HAP-1 (cell line): ENCODE measurements at regions not wholly inside any gene's neighbourhood (a gene's known extent, or its start where the extent isn't known, plus 50 kb on each side); places are given as distances from the start of the nearest gene placed in this dataset.

Experiments
- DNase-seq, 2 experiments: peaks; one replicate each; pipeline ENCODE4 v3.0.0-alpha.2; 2016 to 2020; ENCODE audit warnings: low spot score in 2 of 2
- H3K27me3 ChIP-seq: fragments of 250-450 bp; sonication (Bioruptor Pico); 2 replicates; pipeline ENCODE4 v1.5.1; 2020; ENCODE audit warnings: low read depth, mild to moderate bottlenecking, moderate library complexity
- H3K36me3 ChIP-seq: fragments of 250-450 bp; sonication (Bioruptor Pico); replicated peaks from 2 replicates; pipeline ENCODE4 v1.5.1; 2020; ENCODE audit warnings: mild to moderate bottlenecking
- H3K4me1 ChIP-seq: fragments of 250-450 bp; sonication (Bioruptor Pico); 2 replicates; pipeline ENCODE4 v1.5.1; 2020; ENCODE audit warnings: mild to moderate bottlenecking
- H3K4me3 ChIP-seq: fragments of 250-450 bp; sonication (Bioruptor Pico); 2 replicates; pipeline ENCODE4 v1.5.1; 2020; ENCODE audit warnings: mild to moderate bottlenecking, moderate library complexity
- H3K9me3 ChIP-seq: fragments of 250-450 bp; sonication (Bioruptor Pico); 2 replicates; pipeline ENCODE4 v1.5.1; 2020; ENCODE audit warnings: mild to moderate bottlenecking, moderate library complexity
- in situ Hi-C: fragments of 300-500 bp; cut with MboI; formaldehyde crosslinking; loops from 3 replicates; pipeline ENCODE4 v1.14.3; 2020; ENCODE audit warnings: low sequenced_read_pairs, inconsistent platforms, mixed read lengths

GRCh38 chr6:146949425-146949824 is 254.8 kb upstream of the STXBP5 start:
- H3K4me3 ChIP-seq = no peak overlapping the region
- H3K9me3 ChIP-seq = no peaks in the 10 kb centered on the region
- no peaks in the 10 kb centered on the region for H3K4me1 ChIP-seq
- no peak for DNase-seq
- no peaks in the 10 kb centered on the region for H3K27me3 ChIP-seq
- H3K36me3 ChIP-seq = no peaks in the 10 kb centered on the region
- in situ Hi-C loops = no loop called here

GRCh38 chr6:146950351-146950835 is 253.8 kb upstream of the STXBP5 start:
- no peaks in the 10 kb centered on the region for H3K9me3 ChIP-seq
- in situ Hi-C loops = no loop called here
- H3K36me3 ChIP-seq = no peaks in the 10 kb centered on the region
- no peak overlapping the region for H3K4me3 ChIP-seq
- DNase-seq = no peak
- no peaks in the 10 kb centered on the region for H3K4me1 ChIP-seq
- H3K27me3 ChIP-seq = no peaks in the 10 kb centered on the region

GRCh38 chr6:146955570-146955969 is 248.6 kb upstream of the STXBP5 start:
- DNase-seq = no peak
- no peak overlapping the region for H3K4me3 ChIP-seq
- in situ Hi-C loops = no loop called here
- H3K4me1 ChIP-seq = no peaks in the 10 kb centered on the region
- H3K27me3 ChIP-seq = no peaks in the 10 kb centered on the region
- no peaks in the 10 kb centered on the region for H3K36me3 ChIP-seq
- no peaks in the 10 kb centered on the region for H3K9me3 ChIP-seq

GRCh38 chr6:146957181-146958093 is 246.8 kb upstream of the STXBP5 start:
- in situ Hi-C loops = no loop called here
- DNase-seq = no peak

GRCh38 chr6:146961831-146962230 is 242.4 kb upstream of the STXBP5 start:
- H3K4me3 ChIP-seq = no peak overlapping the region
- no peaks in the 10 kb centered on the region for H3K27me3 ChIP-seq
- H3K9me3 ChIP-seq = no peaks in the 10 kb centered on the region
- DNase-seq = no peak
- no peaks in the 10 kb centered on the region for H3K4me1 ChIP-seq
- in situ Hi-C loops = no loop called here
- no peaks in the 10 kb centered on the region for H3K36me3 ChIP-seq

More at GRCh38 chr6:146957181-146958093, 246.8 kb upstream of the STXBP5 start:
- Histone ChIP-seq H3K36me3 (no peaks in the 10 kb centered on the region), H3K9me3 (no peaks in the 10 kb centered on the region), H3K4me3 (no peak overlapping the region), H3K27me3 (no peaks in the 10 kb centered on the region), H3K4me1 (no peaks in the 10 kb centered on the region)

DNA sequence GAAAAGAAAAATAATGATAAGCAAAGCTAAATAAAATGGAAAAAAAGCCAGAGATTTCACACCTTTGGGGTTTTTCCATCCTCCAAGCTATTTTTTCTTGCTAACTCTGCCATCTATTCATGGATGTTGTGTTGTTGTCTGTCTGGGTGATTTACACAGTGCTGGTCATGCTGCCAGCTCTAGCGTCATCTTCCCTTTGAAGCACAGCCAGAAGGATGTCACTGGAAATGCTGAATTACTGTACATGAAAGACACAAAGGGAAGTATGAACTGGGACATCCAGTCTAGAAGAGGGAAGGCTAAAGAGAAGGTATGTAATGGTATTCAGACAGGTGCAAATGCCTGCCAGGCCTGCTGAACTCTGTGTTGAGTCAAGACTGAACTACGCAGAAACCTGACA is 241.9 kb upstream of the STXBP5 start:
- Histone ChIP-seq H3K9me3 (no peaks in the 10 kb centered on the region), H3K36me3 (no peaks in the 10 kb centered on the region), H3K27me3 (no peaks in the 10 kb centered on the region), H3K4me1 (no peaks in the 10 kb centered on the region), H3K4me3 (no peak overlapping the region)
- in situ Hi-C loops = no loop called here
- no peak for DNase-seq

- no peak for DNase-seq
- no peaks in the 10 kb centered on the region for H3K4me1 ChIP-seq
These were observed 239.0 kb upstream of the STXBP5 start for GRCh38 chr6:146965110-146965689.

GRCh38 chr6:146968041-146968760 is 236.0 kb upstream of the STXBP5 start:
- no peaks in the 10 kb centered on the region for H3K36me3 ChIP-seq
- no peaks in the 10 kb centered on the region for H3K9me3 ChIP-seq
- H3K4me3 ChIP-seq = no peak overlapping the region
- in situ Hi-C loops = no loop called here
- DNase-seq = no peak
- H3K27me3 ChIP-seq = no peaks in the 10 kb centered on the region
- peaks cover 3% of the 10 kb centered on the region; the same call in 1 of the 2 replicates for H3K4me1 ChIP-seq

More at GRCh38 chr6:146965110-146965689, 239.0 kb upstream of the STXBP5 start:
- Histone ChIP-seq H3K9me3 (no peaks in the 10 kb centered on the region), H3K4me3 (no peak overlapping the region), H3K27me3 (no peaks in the 10 kb centered on the region), H3K36me3 (no peaks in the 10 kb centered on the region)
- in situ Hi-C loops = no loop called here

DNA sequence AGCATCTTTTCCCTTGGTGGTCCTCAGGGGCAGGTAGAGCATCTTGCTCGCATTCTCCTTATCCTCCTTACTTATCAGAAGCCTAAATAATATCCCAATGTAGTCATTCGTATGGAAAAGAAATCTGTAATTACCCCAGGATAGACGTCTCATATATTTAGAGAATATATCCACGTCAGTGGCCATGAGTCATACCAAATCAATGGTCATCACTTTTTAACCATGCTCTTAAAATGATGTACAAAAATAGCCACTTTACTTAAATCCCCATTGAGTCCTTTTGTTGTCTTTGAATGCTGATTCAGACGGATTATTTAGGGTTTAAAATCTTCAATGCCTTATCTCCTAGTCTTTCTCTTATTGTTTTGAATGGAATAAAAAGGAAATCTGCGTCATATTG is 231.7 kb upstream of the STXBP5 start:
- Histone ChIP-seq H3K36me3 (no peaks in the 10 kb centered on the region), H3K9me3 (no peaks in the 10 kb centered on the region), H3K4me3 (no peak overlapping the region), H3K27me3 (no peaks in the 10 kb centered on the region), H3K4me1 (peaks cover 3% of the 10 kb centered on the region; the same call in 1 of the 2 replicates)
- in situ Hi-C loops = no loop called here
- peak in 1 of 2 experiments; percentile 4 for DNase-seq

DNA sequence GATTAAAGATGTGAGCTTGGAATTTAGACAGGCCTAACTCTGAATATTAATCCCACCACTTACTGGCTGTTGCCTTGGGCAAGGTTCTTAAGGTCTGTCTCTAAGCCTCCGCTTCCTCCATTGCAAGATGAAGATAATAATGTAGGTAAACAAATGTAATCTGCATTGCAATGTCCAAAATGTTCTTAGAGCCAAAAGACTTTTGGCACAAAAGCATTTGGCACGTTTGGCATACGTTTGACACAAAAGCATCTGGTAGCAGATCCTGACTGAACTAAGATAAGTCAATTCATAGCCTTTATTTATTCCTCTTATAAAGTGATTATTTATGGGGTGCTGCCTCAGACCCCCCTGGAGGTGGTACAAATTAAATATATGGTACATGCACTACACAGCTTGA is 229.9 kb upstream of the STXBP5 start:
- Histone ChIP-seq H3K9me3 (no peaks in the 10 kb centered on the region), H3K36me3 (no peaks in the 10 kb centered on the region), H3K27me3 (peaks cover 2% of the 10 kb centered on the region; the same call in 1 of the 2 replicates), H3K4me1 (peaks cover 3% of the 10 kb centered on the region; the same call in 1 of the 2 replicates), H3K4me3 (no peak overlapping the region)
- DNase-seq = peak in 1 of 2 experiments; percentile 11
- in situ Hi-C loops = no loop called here

DNA sequence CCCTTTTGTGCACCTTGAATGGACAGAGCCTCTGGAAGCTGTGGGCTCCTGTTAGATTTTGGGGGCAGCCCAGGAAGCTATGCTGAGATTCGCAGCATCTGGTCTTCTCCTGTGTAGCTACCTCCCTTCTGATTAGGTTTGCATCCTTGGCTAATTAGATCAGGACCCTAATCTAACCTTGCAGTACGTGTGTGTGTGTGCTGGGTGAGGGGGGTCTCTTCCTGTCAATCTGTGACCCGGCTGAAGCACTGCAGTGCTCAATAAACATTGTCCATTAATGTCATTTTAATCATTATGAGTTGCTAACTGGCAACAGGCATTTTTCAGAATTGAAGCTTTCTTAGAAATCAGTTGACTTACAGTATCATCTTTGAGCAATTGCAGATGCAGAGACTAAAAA is 229.1 kb upstream of the STXBP5 start:
- peaks cover 3% of the 10 kb centered on the region; the same call in 1 of the 2 replicates for H3K27me3 ChIP-seq
- no peak for DNase-seq
- H3K9me3 ChIP-seq = no peaks in the 10 kb centered on the region
- peaks cover 3% of the 10 kb centered on the region; the same call in 1 of the 2 replicates for H3K4me1 ChIP-seq
- no peak overlapping the region for H3K4me3 ChIP-seq
- H3K36me3 ChIP-seq = no peaks in the 10 kb centered on the region
- in situ Hi-C loops = no loop called here

DNA sequence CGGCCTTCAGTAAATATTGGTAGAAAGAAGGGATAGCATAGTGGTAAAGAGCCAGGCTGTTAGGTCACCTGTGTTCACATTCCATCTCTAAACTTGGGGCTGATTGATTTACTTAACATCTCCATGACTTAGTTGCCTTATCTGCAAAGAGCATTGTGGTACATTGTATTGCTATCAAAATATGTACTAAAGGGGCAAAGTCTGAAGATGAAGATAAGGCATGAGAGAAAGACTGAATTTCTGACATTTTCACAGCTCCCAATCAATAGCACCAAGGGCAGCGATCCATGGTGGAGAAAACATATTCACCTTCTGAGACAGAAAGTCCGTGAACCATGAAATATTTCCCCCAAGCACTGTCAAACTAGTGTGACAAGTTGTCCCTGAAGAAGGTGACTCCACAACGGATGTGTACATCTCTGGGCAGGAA is 223.3 kb upstream of the STXBP5 start:
- no peak for DNase-seq
- Histone ChIP-seq H3K9me3 (no peaks in the 10 kb centered on the region), H3K4me1 (peaks cover 4% of the 10 kb centered on the region; the same call in 1 of the 2 replicates), H3K4me3 (no peak overlapping the region), H3K36me3 (no peaks in the 10 kb centered on the region), H3K27me3 (peaks cover 3% of the 10 kb centered on the region; the same call in 1 of the 2 replicates)
- in situ Hi-C loops = no loop called here

DNA sequence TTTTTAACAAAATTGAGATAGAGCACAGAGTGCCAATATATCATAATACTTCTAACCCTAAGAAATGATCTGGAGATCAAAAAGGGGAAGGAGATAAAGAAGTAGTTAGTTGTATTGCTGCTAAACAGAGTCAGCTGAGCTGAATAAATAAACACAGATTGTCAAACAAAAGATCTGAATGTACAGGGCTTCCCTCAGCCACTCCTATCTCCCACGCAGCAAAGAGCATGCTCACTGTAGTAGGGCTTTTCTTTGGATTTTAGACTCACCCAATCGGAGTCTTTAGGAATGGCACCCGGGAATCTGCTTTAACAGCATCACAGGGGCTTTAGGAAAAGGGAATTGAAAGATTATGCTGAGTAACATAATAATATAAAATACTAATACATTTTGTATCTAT is 222.2 kb upstream of the STXBP5 start:
- H3K9me3 ChIP-seq = no peaks in the 10 kb centered on the region
- H3K27me3 ChIP-seq = peaks cover 3% of the 10 kb centered on the region; the same call in 1 of the 2 replicates
- in situ Hi-C loops = no loop called here
- no peak for DNase-seq
- H3K4me1 ChIP-seq = peaks cover 4% of the 10 kb centered on the region; the same call in 1 of the 2 replicates
- H3K36me3 ChIP-seq = no peaks in the 10 kb centered on the region
- no peak overlapping the region for H3K4me3 ChIP-seq
